ENCODE measurements at regions not wholly inside any gene's neighbourhood (a gene's known extent, or its start where the extent isn't known, plus 50 kb on each side); places are given as distances from the start of the nearest gene placed in this dataset.

GRCh38 chr2:525611-526010 is 151.6 kb downstream of the TMEM18 start:
- ATAC-seq, result no peak
- no peak for TF ChIP-seq TOX (CRISPR knock-in tag; IDR thresholded peaks at IDR 0.05; ENCODE audit: borderline replicate concordance)
- no peak for TF ChIP-seq TCF4 (CRISPR knock-in tag; IDR thresholded peaks at IDR 0.05; ENCODE audit: borderline replicate concordance)
- no peak for TF ChIP-seq SNAI2 (CRISPR knock-in tag; IDR thresholded peaks at IDR 0.05)
- no peak for TF ChIP-seq CREB5 (CRISPR knock-in tag; IDR thresholded peaks at IDR 0.05; ENCODE audit: low read depth)
- TF ChIP-seq ARNTL (CRISPR knock-in tag; IDR thresholded peaks at IDR 0.05; ENCODE audit: borderline replicate concordance, low read depth), result no peak
- no peak for TF ChIP-seq ZNF565 (CRISPR knock-in tag; conservative IDR thresholded peaks at IDR 0.05; ENCODE audit: low read depth)
- TF ChIP-seq BACH2 (CRISPR knock-in tag; IDR thresholded peaks at IDR 0.05; ENCODE audit: borderline replicate concordance), result no peak
- TF ChIP-seq ZFP30 (CRISPR knock-in tag; IDR thresholded peaks at IDR 0.05), result no peak
- no peak for TF ChIP-seq POU6F1 (CRISPR knock-in tag; IDR thresholded peaks at IDR 0.05; ENCODE audit: borderline replicate concordance, low read depth)
- no peak for TF ChIP-seq PATZ1 (CRISPR knock-in tag; IDR thresholded peaks at IDR 0.05; ENCODE audit: borderline replicate concordance)
- no peak for TF ChIP-seq PPARA (CRISPR knock-in tag; IDR thresholded peaks at IDR 0.05; ENCODE audit: borderline replicate concordance)

GRCh38 chr2:525021-525420 is 152.2 kb downstream of the TMEM18 start:
- no peak for TF ChIP-seq SNAI2 (CRISPR knock-in tag; IDR thresholded peaks at IDR 0.05)
- TF ChIP-seq CREB5 (CRISPR knock-in tag; IDR thresholded peaks at IDR 0.05; ENCODE audit: low read depth), result no peak
- ATAC-seq, result no peak

- no peak for ATAC-seq
- TF ChIP-seq CSRNP3 (CRISPR knock-in tag; IDR thresholded peaks at IDR 0.05), result no peak
- no peak for TF ChIP-seq PPARA (CRISPR knock-in tag; IDR thresholded peaks at IDR 0.05; ENCODE audit: borderline replicate concordance)
- no peak for TF ChIP-seq ZFP30 (CRISPR knock-in tag; IDR thresholded peaks at IDR 0.05)
- no peak for TF ChIP-seq TOX (CRISPR knock-in tag; IDR thresholded peaks at IDR 0.05; ENCODE audit: borderline replicate concordance)
- TF ChIP-seq RARB (CRISPR knock-in tag; IDR thresholded peaks at IDR 0.05), result no peak
- no peak for TF ChIP-seq CSDC2 (CRISPR knock-in tag; IDR thresholded peaks at IDR 0.05)
- no peak for TF ChIP-seq ISL1 (CRISPR knock-in tag; IDR thresholded peaks at IDR 0.05)
- TF ChIP-seq POU6F1 (CRISPR knock-in tag; IDR thresholded peaks at IDR 0.05; ENCODE audit: borderline replicate concordance, low read depth), result no peak
- TF ChIP-seq TSHZ2 (CRISPR knock-in tag; IDR thresholded peaks at IDR 0.05), result no peak
- TF ChIP-seq ZNF8 (CRISPR knock-in tag; IDR thresholded peaks at IDR 0.05), result no peak
- no peak for TF ChIP-seq ESRRG (CRISPR knock-in tag; IDR thresholded peaks at IDR 0.05)
- no peak for TF ChIP-seq ZC3H10 (CRISPR knock-in tag; IDR thresholded peaks at IDR 0.05)
- no peak for TF ChIP-seq PATZ1 (CRISPR knock-in tag; IDR thresholded peaks at IDR 0.05; ENCODE audit: borderline replicate concordance)
- no peak for TF ChIP-seq ZNF70 (CRISPR knock-in tag; IDR thresholded peaks at IDR 0.05)
- TF ChIP-seq ZFP3 (CRISPR knock-in tag; IDR thresholded peaks at IDR 0.05), result no peak
- TF ChIP-seq GLIS3 (CRISPR knock-in tag; IDR thresholded peaks at IDR 0.05), result no peak
- no peak for TF ChIP-seq ZNF565 (CRISPR knock-in tag; conservative IDR thresholded peaks at IDR 0.05; ENCODE audit: low read depth)
Measured at GRCh38 chr2:524442-524841, 152.8 kb downstream of the TMEM18 start.
